ENCODE measurements at regions not wholly inside any gene's neighbourhood (a gene's known extent, or its start where the extent isn't known, plus 50 kb on each side); places are given as distances from the start of the nearest gene placed in this dataset.
A peak's percentile ranks its signal among the peaks of the same experiment; 100 is the strongest.

DNA sequence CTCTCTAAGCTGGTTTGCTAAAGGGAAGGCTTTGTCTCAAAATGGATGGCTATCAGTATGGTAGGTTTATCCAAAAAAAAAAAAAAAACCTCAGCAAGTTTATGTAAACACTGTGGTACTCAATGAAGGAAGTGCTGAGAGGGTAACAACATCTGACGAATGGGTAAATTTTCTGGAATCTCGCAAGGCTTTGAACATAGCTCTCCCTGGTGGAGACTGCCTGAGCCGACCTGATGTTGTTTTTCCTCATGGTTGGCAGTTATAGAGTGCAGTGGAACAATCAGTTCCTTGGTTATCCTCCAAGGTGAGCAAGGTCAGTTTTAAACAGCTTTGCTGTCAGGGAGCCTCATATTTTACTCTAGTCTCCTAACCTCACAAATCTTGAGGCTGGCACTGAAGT lies 94.6 kb downstream of the ZPLD1 start:
- peak in 1 of 2 experiments; percentile 7 for DNase-seq (ENCODE audit: low read depth in 1 of 2, low spot score in 2 of 2)
- Histone ChIP-seq H2BK120ac (replicated peaks; ENCODE audit: low read depth, low read length) (no peak overlapping the region), H4K20me1 (replicated peaks in 1 of 2; ENCODE audit: control insufficient read depth in 1 of 2, insufficient read depth in 2 of 2, low read length in 2 of 2) (no peaks in the 10 kb centered on the region), H2BK20ac (ENCODE audit: low read length) (no peak overlapping the region), H3K4me2 (ENCODE audit: insufficient read depth in 1 of 2, low read depth in 2 of 2, low read length in 2 of 2) (no peak overlapping the region), H3K23me2 (ENCODE audit: low read depth, low read length) (no peaks in the 10 kb centered on the region; the same call in 1 of the 2 replicates), H3K4ac (replicated peaks; ENCODE audit: insufficient read length, low read depth, low read length) (no peak overlapping the region), H3K79me2 (ENCODE audit: control insufficient read depth in 1 of 2, insufficient read depth in 2 of 2, low read length in 2 of 2) (no peaks in the 10 kb centered on the region), H3K36me3 (ENCODE audit: control insufficient read depth in 2 of 4, insufficient read depth in 4 of 4, low read length in 3 of 4) (no peaks in the 10 kb centered on the region), H3K9ac (replicated peaks in 1 of 4; ENCODE audit: extremely low read depth in 1 of 4, low read depth in 3 of 4, low read length in 3 of 4) (no peak overlapping the region), H3K56ac (replicated peaks; ENCODE audit: insufficient read length, low read depth, low read length) (no peak overlapping the region), H3K4me1 (replicated peaks in 1 of 4; ENCODE audit: control insufficient read depth in 3 of 4, insufficient read depth in 4 of 4, low read length in 3 of 4) (no peaks in the 10 kb centered on the region), H3K79me1 (ENCODE audit: low read depth, low read length) (no peaks in the 10 kb centered on the region), H3K4me3 (ENCODE audit: extremely low read depth in 1 of 4, insufficient read depth in 2 of 4, low read depth in 3 of 4, low read length in 4 of 4) (no peak overlapping the region), H2BK12ac (ENCODE audit: low read depth, low read length) (no peak overlapping the region), H3K23ac (ENCODE audit: insufficient read length) (no peak overlapping the region), H2AFZ (ENCODE audit: low read length) (peak overlapping the region; percentile 97), H3K9me3 (ENCODE audit: insufficient read depth in 2 of 2, low read depth in 1 of 2, low read length in 1 of 2) (no peaks in the 10 kb centered on the region), H3K27ac (ENCODE audit: low read depth, low read length) (no peak overlapping the region), H2BK15ac (ENCODE audit: low read length) (no peak overlapping the region), H4K8ac (ENCODE audit: extremely low read depth, insufficient read depth, low read length) (no peak overlapping the region), H2AK5ac (ENCODE audit: low read depth, low read length) (no peak overlapping the region), H2BK5ac (ENCODE audit: low read depth, low read length) (no peak overlapping the region), H3K18ac (ENCODE audit: extremely low read depth, low read length) (no peak overlapping the region), H3K14ac (ENCODE audit: insufficient read length) (no peak overlapping the region), H4K5ac (ENCODE audit: insufficient read length, low read depth, low read length) (no peak overlapping the region), H4K91ac (replicated peaks; ENCODE audit: insufficient read length, low read length) (no peak overlapping the region), H3K27me3 (replicated peaks in 1 of 4; ENCODE audit: control insufficient read depth in 3 of 4, extremely low read depth in 1 of 4, insufficient read depth in 3 of 4, low read length in 3 of 4) (no peaks in the 10 kb centered on the region)
- WGBS, 2 experiments (ENCODE audit: extremely low coverage in 1 of 2, insufficient coverage in 1 of 2, insufficient read length in 1 of 2, insufficient replicate concordance in 2 of 2, low coverage in 1 of 2, low lambda C conversion rate in 2 of 2, missing lambda C conversion rate in 1 of 2) = 52% methylated on average over 3 of the region's 3 CpGs; no CpG with 5 or more reads in 1 of the 2 experiments
- CTCF ChIA-PET (ENCODE audit: partially characterized antibody) = interaction anchor here (0.6 to 6.1 kb wide), 27 partner anchors 9 to 326 kb away, joined by 3 to 81 read pairs (median 4); no protein-coding TSS in a partner anchor
- peak; percentile 72 for FAIRE-seq
- TF ChIP-seq CTCF (IDR thresholded peaks at IDR 0.05; ENCODE audit: control extremely low read depth in 1 of 3, insufficient read depth in 1 of 3, low read depth in 1 of 3, low read length in 3 of 3) = peak; percentile 32 to 78 (median 68)
- TF ChIP-seq HDAC2 (IDR thresholded peaks at IDR 0.05; ENCODE audit: borderline replicate concordance in 1 of 2, low read depth in 2 of 2, low read length in 2 of 2) = no peak
- TF ChIP-seq KDM4A (IDR thresholded peaks at IDR 0.05; ENCODE audit: low read depth, low read length, severe bottlenecking) = no peak
- TF ChIP-seq RAD21 (IDR thresholded peaks at IDR 0.05 in 1 of 2, conservative IDR thresholded peaks at IDR 0.05 in 1 of 2; ENCODE audit: low read depth in 2 of 2, low read length in 2 of 2) = peak; percentile 90 to 91
- POLR2A ChIA-PET (ENCODE audit: partially characterized antibody) = interaction anchor here (0.7 to 1.3 kb wide), 2 partner anchors 220 to 300 kb away, joined by 3 to 4 read pairs; no protein-coding TSS in a partner anchor
